ENCODE measurements at regions not wholly inside any gene's neighbourhood (a gene's known extent, or its start where the extent isn't known, plus 50 kb on each side); places are given as distances from the start of the nearest gene placed in this dataset.

DNA sequence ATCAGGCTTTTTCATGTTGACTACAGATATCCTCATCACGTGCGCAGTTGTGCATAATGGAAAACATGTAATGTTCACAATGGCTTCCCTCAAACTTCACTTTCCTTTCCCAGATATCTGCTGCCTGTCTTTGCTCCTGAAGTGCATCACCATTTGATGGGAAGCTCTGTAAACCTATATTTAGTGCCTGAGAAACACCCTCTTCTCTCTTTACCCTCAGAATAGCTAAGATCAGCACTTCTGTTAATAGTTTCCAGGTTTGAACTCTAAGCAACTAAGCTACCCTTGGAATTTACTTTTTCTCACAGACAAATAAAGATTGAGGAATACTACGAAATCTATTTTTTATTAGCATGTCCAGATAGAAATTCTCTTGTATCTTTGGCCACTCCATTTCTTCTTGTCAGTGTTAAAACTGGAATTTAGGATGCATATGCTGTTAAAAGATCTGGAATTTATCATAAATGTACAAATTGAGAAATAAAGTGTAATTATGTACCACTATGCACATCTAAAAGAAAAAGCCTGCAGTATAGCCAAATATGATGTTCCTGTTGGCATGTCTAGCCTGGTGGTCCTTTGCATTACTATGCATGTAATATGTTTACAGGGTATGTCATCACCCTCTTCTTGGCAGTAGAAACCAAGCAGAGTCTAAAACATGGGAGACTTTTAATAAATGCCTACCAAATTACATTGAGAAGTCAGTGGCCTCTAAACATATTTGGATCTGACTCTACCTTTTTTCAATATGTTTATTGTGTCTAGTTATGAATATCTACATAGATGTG is 278.7 kb downstream of the FIGN start:
- no peak for DNase-seq

DNA sequence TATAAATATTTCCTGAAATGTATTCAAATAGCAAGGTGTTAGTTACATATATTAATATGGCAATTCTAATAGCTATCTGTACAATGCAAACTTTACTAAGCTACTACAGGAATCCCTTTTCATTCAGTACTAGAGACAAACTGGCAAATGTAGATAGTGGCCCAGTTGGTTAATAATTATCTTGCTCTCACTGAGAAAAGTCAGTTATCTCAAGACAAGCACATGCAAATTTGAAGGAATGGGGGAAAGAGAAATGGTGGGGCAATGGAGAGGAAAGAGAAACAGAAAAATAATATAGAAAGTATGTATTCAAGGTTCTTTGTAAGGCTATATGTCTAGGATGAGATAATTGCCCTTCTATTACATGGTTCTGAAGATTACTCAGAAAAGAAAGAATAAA is 280.0 kb downstream of the FIGN start:
- DNase-seq = no peak

DNA sequence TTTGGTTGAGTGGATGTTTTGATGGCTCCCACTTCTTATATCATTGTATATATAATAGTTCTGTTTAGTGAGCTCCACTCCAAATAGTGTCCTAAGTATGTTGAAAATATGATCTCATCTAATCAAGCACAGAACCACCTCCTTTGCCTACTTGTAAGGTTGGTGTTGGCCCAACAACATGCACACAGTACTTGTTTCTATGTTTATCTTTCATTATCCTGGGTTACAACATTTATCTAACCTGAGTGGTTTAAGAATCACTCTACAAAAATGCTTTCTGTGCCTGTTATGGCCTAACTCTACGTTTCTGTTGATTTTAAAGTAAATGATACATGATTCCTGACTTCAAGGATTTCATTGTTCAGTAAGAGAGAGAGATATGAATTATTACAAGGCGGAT is 281.9 kb downstream of the FIGN start:
- no peak for DNase-seq

DNA sequence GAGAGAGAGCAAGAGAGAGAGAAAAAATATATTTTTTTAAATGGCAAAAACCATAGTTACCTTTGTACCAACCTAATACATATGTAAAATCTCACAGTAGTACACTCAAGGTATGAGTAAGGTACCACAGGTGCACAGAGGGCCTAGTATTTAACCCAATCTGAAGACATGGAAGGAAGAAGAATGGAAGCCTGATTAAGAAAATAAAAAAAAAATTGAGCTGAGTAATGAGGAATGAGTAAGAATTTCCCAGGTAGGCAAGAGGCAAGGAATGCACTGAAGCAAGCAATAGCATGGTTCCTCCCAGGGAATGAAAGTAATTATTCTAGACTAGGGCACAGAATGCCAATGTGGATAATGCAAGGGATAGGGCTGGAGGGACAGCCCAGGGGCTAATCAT is 294.2 kb downstream of the FIGN start:
- DNase-seq = no peak

DNA sequence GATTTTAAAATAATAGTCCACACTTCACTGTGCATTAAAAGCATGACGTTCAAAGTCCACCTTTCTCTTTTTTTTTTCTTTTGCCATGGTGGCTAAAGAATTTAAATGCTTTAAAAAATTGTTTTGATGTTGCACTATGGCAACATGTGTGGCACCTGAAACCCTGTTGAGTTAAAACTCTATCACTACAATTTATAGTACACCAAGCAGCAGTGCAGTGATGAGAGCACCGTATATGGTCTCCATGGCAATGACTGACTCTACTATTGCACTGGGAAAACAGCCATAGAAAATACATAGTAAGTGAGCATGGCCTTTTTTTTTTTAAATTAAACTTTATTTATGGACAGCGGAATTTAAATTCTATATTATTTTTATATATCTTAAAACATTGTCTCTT is 298.8 kb downstream of the FIGN start:
- DNase-seq = no peak

DNA sequence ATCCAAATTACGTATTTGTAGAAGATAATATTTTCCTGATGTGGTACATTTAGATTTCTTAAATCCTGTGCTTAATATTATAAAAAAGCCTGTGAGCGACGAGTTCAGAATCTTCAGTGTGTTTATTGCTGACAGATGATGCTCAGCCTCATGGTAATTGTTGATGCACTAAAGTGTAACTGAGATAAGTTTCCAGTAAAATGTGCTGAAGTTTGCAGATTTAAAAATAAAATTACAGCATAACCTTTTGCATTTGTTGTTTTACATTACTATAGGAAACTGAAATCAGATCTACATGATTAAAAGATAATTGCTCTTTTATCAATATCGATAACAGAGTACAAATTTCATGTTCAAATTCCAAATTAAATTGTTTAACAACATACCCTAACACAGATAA is 307.6 kb downstream of the FIGN start:
- DNase-seq = no peak

DNA sequence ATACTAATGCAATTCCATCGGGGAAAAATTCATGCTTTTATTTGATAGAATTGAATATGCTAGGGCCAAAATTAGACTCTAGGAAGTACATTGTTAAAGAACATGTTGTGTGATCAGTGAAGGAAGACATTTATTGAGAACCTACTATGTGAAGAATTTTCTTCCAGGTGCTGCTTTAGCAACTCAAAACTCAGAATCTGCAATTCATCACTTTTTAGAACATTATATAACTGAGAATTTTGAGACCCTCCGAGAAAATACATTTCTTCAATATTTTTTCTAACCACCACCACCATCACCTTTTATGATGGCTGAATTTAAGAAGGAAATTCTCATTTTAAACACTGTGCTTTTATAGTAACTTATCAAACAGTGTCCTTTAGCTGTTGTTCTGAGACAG is 315.2 kb downstream of the FIGN start:
- DNase-seq = no peak

DNA sequence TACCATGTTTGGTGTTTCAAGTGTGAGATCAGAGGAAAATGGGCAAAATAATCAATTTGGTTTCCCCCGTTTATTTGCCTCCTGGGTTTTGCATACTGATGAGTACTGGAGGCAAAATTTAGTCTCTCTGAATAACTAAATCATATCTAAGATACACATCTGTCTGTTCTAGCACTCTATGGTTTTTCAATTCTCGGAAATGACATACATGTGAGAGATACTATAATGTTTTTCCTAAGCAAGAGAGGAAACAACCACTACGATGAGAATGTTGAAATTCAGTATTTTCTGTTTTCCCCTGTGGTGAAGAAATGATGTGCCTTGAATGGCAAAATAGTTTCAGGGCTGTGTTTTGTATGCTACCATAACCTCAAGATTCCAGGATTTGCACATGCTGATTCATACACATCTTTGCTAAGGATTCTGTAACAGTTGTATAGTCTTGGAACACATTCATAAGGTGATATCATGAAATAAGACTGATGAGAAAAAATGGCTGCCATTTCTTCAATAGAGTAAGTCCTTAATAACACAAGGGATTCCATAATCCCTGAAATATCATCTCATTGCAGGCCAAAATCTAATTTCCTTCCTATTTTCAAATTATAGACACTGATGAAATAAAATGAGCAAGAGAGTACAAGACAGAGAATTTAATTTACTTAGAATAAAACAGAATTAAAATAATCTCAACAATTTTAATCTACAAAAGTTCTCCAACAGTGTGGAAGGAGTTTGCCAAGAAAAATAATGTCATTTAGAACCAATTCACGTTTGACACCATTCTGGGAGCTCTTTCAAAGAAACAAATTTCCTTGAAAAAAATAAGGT is 316.6 kb downstream of the FIGN start:
- DNase-seq = no peak

DNA sequence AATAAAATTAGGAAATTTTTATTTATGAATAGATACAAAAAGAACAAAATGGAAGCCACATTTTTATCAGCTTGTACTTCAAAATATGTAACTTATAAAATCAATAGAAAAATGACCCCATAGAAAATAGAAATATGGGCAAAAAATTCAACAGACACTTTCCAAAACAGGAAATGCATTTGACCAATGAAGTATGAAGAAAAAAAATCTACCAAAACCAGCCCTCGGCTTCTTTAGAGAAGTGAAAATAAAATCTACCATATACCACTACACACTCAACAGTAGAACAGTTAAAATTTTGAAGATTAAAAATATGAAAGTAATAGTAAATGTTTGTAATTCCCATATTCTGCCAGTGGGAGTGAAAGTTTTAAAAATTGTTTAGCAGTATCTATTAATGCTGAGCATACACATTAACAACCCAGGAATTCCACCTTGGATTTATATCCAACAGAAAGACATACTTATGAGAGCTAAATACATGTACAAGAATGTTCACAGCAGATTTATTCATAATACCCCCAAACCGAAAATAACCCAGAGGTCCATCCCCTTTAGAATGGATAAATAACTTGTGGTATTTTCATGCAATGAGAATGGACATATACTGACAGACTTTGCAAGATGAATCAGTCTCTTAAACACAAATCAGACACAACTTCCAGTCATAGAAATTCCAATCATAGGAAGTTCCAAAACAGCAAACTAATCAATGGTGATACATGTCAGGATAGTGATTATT is 318.0 kb downstream of the FIGN start:
- no peak for DNase-seq

DNA sequence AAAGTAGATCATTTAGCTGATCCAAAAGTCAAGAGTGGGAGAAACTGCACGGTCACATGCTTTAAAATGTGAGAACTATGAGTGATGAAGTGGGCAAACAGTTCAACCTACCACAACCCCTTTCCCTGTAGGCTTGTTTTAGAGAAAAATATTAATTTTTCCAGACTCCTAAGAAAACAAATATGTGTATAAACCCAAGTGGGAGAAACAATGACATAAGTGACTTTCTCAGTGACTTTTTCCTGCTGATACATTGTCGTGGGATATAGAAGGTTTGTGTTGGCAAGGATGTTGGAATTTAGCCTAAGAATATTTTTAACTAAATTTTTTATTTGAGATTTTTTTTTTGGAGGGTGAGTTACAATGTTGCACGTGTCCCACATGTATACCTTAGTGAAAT is 321.7 kb downstream of the FIGN start:
- DNase-seq = no peak

DNA sequence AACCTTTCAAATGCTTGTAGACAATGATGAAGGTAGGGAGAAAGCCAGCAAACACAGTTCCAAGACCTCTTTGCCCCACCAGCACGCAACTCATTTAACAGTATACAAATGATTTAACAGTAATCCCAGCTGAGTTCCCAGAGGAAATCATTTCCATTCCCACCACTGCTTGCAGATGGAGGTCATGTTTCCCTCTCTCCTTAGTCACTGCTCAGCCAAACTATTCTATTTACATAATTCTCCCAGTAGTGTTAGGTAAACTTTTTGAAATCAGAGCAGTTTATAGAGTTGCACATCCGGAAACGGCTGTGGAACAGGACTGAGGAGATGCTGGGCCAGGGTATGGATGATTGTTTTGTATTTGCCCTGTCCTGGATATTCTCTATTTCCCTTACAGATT is 328.5 kb downstream of the FIGN start:
- DNase-seq = no peak

DNA sequence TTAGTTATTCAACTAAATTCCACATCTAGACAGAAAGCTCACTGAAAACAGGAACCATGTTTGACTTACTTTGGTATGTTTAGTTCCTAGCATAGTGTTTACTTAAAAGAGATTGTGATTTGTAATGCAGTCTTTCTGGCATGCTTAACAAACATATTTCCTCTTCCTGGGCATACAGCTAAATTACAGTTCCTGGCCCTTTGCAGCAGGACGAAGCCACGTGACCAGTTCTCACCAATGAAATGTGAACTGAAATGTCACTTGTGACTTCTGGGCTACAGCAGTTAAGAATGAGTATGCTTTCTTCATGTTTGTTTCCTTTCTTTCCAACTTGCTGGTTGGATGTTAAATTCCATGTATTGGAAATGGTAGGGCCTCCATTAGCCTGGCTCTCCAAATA is 330.5 kb downstream of the FIGN start:
- DNase-seq = no peak

DNA sequence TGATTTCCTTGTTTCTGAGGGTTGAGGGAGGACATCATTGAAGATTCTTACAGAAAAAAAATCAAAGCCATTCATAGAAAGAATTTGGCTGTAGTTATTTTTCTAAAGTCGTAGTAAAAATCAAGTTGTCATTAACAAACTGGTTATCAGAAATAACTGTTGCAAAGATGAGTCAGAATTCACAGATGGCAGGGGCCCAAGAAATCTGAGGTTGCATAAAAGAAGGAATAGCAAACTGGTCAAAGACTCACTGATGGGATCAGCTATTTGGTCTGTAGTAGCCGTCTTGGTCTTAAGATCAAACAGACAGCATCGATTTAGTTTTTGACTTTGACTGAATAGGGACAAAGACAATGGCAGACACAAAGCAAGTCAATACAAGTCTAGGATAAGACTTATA is 334.3 kb downstream of the FIGN start:
- DNase-seq = no peak

DNA sequence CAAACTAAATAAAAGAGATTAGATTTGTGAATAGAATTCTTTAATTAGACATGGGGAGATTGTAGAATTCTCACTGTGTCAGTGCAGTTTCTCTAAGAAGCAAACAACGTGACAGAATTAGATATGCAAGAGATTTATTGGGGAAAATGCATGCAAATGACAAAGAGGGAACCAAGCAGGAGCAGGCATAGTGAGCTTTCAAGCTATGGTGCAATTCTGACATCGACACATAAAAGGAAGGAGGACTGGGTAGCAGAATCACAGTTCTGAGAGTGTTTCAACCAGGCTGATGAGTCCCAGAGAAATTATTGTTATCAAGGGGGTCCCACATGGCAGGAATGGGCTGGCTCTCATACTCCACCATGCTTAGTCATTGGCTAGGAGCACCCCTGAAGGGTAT is 338.4 kb downstream of the FIGN start:
- DNase-seq = no peak

DNA sequence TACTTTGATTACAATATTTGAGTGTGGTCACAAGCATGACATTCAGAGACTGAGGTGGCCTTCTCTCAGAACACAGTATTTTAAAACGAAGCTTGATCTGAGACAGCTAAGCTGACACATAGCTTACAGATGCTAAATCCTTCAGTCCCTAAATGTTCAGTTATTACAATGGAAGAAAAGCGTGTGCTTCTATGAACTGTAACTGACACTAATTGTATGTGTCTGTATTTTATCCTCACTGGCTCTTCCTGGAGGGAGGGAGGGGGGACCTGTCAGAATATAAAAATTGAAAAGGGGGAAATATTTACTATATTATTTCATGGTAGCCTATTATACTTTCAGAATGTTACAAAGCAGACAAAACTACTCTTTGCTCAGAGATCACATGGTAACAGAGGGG is 340.2 kb downstream of the FIGN start:
- no peak for DNase-seq

DNA sequence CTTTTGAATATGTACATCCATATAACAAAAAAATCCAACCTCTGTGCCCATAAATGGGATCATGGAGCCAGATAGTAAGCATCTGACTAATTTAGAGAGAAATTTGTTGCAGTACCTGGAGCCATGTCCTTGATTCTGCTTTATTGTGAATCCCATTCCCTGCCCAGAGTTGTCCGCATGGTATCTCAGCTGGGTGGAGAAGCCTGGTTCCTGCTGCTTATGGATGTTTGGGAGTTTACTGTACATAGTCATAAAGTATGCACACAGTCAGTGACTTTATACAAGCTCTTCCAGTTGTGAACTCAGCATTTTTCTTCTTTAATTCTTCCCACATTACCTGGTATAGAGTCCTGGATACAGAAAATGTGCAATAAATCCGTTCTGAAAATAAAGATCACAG is 346.0 kb downstream of the FIGN start:
- no peak for DNase-seq

DNA sequence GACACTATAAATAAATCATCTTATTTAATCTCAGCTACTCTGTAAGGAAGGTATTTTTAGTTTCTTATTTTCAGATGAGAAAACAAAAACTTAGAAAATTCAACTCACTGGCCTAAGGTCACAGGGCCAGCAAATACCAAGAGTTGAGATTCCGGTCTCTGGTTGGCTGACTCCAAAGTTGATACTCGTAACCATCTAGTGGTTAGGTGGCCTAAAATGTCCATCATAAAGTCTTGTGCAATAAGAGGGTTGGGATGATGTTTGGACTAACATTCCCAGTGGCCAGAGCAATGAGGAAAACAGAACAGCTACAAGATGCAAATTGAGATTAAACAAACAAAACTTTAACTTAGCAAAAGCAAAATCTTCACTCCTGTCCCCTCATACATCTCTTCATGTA is 360.3 kb downstream of the FIGN start:
- no peak for DNase-seq

DNA sequence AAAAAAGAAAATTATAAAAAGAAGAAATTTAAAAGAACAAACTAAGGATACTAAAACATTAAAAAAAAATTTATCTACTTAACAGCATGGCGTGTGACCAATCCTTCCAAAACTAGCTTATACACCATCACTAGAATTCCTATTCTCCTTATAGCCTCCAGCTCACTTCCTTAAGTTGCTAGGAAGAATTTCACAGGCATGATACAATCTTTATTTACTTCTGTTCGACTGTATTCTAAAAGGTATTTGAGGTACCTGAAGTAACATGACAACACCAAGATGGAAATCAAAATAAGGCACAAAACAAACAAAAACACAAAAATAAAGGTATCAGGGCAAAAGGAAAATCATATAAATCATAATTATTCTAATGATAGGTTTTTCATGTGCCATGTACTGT is 360.7 kb downstream of the FIGN start:
- DNase-seq = no peak

DNA sequence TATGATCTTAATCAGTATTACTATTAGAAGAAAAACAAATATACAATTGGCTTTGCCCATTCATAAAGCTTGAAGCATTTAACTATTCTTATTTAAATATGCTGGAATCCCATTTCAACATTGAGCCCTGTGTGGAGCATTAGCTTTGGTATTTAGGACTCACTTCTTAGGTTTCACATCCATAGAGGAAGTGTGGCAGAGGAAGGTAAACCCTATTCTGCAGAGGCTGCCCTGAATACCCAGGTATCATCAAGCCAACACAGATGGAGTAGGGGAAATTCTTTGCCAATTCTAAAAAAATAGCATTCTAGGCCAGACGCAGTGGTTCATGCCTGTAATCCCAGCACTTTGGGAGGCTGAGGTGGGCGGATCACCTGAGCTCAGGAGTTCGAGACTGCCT is 361.5 kb downstream of the FIGN start:
- DNase-seq = no peak

DNA sequence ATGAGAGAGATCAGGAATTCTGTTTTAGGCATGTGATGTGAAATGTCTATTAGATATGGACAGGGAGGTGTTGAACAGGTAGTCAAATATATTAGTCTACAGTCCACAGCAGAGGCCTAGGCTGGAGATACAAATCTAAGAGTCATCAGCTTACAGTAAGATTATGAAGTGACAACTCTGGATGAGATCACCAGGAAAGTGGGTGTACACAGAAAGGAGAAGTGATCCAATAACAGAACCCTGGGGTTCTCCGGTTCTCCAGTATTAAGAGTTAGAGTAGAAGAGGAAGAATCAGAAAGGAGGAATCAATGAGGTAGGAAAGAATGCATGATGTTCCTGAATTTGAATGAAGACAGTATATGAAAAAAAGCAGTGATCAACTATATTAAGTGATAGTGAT is 362.3 kb downstream of the FIGN start:
- DNase-seq = no peak

DNA sequence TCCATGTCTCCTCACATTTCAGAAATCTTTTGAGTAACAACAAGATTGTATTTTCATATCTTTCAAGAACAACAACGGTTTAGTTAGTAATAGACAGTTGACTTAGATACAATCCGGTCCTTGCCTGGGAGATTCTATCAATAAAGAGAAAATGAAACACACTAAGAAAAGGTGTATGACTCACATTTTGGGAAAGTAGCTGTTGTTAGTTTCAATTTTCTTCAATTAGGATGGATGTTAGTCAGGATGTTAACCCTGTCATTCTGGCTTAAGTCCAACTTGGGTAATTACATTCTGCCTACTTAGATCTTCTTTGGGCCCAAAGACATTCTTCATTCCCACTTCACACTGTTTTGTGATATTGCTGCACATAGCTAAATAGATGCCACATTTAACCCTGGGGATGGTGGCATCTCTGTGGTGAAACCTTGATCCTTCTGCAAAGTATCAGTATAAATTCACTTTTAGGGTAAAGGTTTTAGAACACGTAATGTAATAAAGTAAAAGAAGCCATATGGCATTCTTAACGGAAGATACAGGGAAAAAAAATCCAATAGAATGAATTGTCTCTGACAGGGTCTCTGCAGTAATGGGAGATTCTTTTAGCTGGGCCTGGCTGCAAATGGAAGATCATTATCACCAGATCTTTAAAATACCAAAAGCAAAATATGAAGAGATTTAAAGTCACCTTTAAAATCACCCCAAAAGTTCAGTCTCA is 365.5 kb downstream of the FIGN start:
- DNase-seq = no peak

DNA sequence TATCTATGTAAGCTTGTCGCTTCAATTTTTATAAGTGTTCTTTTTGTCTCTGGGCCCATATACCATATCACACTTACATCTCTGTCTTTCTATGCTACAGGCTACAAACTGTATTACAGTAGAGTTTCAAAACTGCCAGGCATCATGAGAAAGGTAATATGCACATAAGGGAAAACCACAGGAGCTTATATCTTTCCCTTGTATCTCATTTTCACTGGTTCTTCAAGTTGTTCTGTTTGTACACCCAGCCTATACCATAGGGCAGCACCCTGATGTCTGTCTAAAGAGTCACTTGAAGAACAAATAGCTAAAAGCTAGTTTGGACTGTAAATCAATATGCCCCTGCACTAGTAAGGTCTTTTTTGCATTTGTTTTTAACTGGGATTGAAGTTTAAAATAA is 366.7 kb downstream of the FIGN start:
- no peak for DNase-seq

DNA sequence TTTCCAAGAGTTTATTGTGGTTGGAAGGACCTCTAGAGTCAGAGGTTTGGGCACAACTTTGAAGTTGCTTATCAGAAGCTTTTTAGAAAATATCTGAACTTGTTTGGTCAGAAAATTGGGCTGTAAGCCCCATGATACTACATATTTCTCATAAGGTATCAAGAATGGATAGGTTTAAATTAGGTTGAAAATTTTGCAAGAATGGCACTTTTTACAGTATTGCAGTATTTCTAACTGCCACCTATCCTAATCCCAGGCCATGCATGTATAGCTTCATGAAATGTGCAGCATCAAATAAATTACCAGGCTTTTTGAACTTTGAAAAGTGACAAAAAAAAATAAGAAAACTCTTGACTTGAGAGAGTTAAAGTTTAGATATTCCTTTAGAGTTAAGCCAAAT is 367.2 kb downstream of the FIGN start:
- no peak for DNase-seq
